HL-60 (cell line): ENCODE measurements at regions not wholly inside any gene's neighbourhood (a gene's known extent, or its start where the extent isn't known, plus 50 kb on each side); places are given as distances from the start of the nearest gene placed in this dataset.

ENCODE experiments used
- POLR2AphosphoS5 ChIP-seq: IDR thresholded peaks from 2 replicates; pipeline ENCODE4 v1.6.1; 2012; ENCODE audit warnings: low read depth
- TF ChIP-seq, protein P1 (sequence below): IDR thresholded peaks from one replicate; pipeline ENCODE4 v1.5.1; 2011; ENCODE audit warnings: low read length, control low read depth, inconsistent platforms; ENCODE audit not compliant: insufficient read depth

DNA sequence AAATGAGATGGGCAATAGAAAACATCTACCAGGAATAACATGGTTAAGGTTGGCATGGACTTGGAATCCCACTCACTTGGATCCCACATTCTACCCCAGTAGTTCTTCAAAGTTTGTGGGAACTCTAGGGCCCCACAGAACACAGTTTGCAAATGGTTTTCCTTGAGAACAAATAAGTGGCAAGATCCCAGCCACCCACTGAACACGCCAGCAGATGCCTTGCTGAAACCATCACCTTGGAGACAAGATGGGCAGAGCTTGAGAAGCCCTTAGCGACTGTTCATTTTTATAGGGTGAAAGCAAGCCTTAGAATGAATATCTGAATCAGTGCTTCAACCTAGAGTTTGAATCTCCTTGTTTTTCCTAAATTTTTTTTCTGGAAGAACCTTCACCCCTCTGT lies 349.1 kb downstream of the RPS24 start:
- TF ChIP-seq, protein P1, sequence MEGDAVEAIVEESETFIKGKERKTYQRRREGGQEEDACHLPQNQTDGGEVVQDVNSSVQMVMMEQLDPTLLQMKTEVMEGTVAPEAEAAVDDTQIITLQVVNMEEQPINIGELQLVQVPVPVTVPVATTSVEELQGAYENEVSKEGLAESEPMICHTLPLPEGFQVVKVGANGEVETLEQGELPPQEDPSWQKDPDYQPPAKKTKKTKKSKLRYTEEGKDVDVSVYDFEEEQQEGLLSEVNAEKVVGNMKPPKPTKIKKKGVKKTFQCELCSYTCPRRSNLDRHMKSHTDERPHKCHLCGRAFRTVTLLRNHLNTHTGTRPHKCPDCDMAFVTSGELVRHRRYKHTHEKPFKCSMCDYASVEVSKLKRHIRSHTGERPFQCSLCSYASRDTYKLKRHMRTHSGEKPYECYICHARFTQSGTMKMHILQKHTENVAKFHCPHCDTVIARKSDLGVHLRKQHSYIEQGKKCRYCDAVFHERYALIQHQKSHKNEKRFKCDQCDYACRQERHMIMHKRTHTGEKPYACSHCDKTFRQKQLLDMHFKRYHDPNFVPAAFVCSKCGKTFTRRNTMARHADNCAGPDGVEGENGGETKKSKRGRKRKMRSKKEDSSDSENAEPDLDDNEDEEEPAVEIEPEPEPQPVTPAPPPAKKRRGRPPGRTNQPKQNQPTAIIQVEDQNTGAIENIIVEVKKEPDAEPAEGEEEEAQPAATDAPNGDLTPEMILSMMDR, result no peak
- TF ChIP-seq POLR2AphosphoS5, result no peak
